Fibroblast of villous mesenchyme (primary cell): ENCODE measurements at regions not wholly inside any gene's neighbourhood (a gene's known extent, or its start where the extent isn't known, plus 50 kb on each side); places are given as distances from the start of the nearest gene placed in this dataset.
"Not testable (repeated sequence)": the region's sequence is repeated elsewhere in the genome, so short reads cannot be mapped to it uniquely, and the experiment has no call there.

Source experiments
- DNase-seq: peaks from one replicate; pipeline ENCODE4 v3.0.0-alpha.2; 2010; ENCODE audit warnings: low read depth
- H3K4me3 ChIP-seq: 2 replicates; pipeline ENCODE4 v1.5.1; 2011; ENCODE audit warnings: low read depth, mild to moderate bottlenecking, low read length
- CTCF ChIP-seq: IDR thresholded peaks from 2 replicates; pipeline ENCODE4 v1.5.1; 2012; ENCODE audit warnings: low read depth, mild to moderate bottlenecking, low read length; ENCODE audit not compliant: insufficient read depth

GRCh38 chr6:167214206-167214605 lies 56.4 kb upstream of the GPR31 start:
- TF ChIP-seq CTCF, result no peak
- no peak overlapping the region for H3K4me3 ChIP-seq
- DNase-seq, result no peak

- DNase-seq, H3K4me3 ChIP-seq: not testable (repeated sequence)
Observed at GRCh38 chr6:167215429-167216250, 57.9 kb upstream of the GPR31 start.

- DNase-seq, H3K4me3 ChIP-seq: not testable (repeated sequence)
Observed at GRCh38 chr6:167216390-167217050, 58.7 kb upstream of the GPR31 start.

DNA sequence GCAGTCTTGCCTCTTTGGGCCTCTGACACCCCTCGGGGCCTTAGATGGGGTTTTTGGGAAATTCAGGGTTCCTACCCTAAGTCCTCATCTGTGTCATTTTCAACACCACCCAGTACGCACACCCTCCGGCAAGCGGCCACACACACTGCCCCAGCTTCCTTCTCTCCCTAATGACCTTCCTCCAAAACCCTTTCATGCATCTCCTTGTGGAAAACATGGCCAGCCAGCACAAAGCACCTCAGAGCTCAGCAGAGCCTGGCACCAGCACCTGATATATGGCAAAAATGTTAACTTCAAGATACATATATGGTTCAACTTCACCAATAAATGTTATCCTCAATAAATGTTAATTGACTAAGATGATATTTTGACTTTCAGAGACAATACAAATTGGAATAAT lies 59.3 kb upstream of the GPR31 start:
- DNase-seq, H3K4me3 ChIP-seq: not testable (repeated sequence)

GRCh38 chr6:167217951-167218759 lies 60.4 kb upstream of the GPR31 start:
- DNase-seq, result peak; percentile 21
- H3K4me3 ChIP-seq, result not testable (repeated sequence)
- TF ChIP-seq CTCF, result peak; percentile 20

DNA sequence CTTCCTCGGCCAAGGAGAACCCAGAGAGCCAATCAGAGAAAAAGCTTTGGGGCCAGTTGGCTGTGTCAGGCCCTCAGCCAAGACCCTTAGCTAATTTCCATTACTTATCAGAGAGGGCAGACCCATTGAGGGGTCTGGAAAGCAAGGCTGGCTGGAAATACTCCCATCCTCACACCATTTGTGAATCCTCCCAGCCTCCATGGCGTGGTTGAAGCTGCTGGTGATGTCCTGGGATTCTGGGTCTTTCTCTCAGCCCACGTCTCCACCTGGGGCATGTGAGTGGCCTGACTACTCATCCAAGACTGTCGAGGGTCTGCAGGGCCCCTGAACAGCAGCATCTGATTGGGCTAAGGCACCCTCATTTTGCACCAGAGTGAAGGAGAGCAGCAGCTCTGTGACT lies 61.3 kb upstream of the GPR31 start:
- DNase-seq, H3K4me3 ChIP-seq: not testable (repeated sequence)

- TF ChIP-seq CTCF, result no peak
- H3K4me3 ChIP-seq, result no peak overlapping the region
- no peak for DNase-seq
Observed at GRCh38 chr6:167219967-167220512, 62.3 kb upstream of the GPR31 start.

GRCh38 chr6:167221400-167222201 lies 63.8 kb upstream of the GPR31 start:
- TF ChIP-seq CTCF, result no peak
- H3K4me3 ChIP-seq, result no peak overlapping the region
- no peak for DNase-seq

- H3K4me3 ChIP-seq, result not testable (repeated sequence)
Observed at GRCh38 chr6:167225566-167226382, 65.3 kb upstream of the UNC93A start.

More at GRCh38 chr6:167225566-167226382, 65.3 kb upstream of the UNC93A start:
- DNase-seq, result not testable (repeated sequence)
